A549 (cell line): ENCODE measurements at regions not wholly inside any gene's neighbourhood (a gene's known extent, or its start where the extent isn't known, plus 50 kb on each side); places are given as distances from the start of the nearest gene placed in this dataset.

ENCODE experiments used
- JUN ChIP-seq, 2 experiments: fragments of >200 bp; sonication (Bioruptor Twin); formaldehyde crosslinking; IDR thresholded peaks; 2 replicates in 1 of 2; 3 replicates in 1 of 2; pipeline ENCODE4 v1.6.1; 2016 to 2017
- KDM5A ChIP-seq: fragments of 200-600 bp; sonication (generic); IDR thresholded peaks from 2 replicates; pipeline ENCODE4 v1.6.1; 2016; ENCODE audit warnings: antibody characterized with exemption, mild to moderate bottlenecking
- MYC ChIP-seq: IDR thresholded peaks from 2 replicates; pipeline ENCODE4 v1.6.1; 2012; ENCODE audit warnings: mild to moderate bottlenecking, inconsistent platforms, low read length, improper control_type of control experiment, borderline replicate concordance
- RCOR1 ChIP-seq: fragments of 150-350 bp; IDR thresholded peaks from 2 replicates; pipeline ENCODE4 v1.6.1; 2014; ENCODE audit warnings: antibody characterized with exemption, low read length, low read depth
- TF ChIP-seq, protein P1 (sequence below): fragments of >200 bp; sonication (Bioruptor Twin); formaldehyde crosslinking; IDR thresholded peaks from 3 replicates; pipeline ENCODE4 v1.5.1; 2016
- TF ChIP-seq, protein P2 (sequence below): fragments of 450-650 bp; IDR thresholded peaks from 2 replicates; pipeline ENCODE4 v1.6.1; 2014; ENCODE audit warnings: antibody characterized with exemption

DNA sequence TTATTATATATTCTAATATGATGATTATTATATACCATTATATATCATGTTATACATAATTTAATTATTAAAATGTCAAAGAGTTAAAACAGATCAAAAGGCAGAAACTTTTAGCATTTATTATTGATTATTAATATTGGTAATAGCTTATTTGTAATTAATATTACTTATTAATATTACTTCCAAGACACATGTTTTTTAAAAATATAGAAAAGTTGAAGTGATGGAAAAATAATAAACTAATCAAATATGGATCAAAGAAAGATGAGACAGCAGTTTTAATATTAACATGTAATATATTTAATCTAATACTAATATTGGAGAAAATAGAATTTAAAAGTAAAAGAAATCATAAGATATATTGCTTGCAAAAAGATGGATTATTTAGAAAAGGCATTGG, 154.6 kb upstream of the TAB2 start:
- TF ChIP-seq JUN (IDR thresholded peaks at IDR 0.05) (no peak), RCOR1 (no peak), KDM5A (no peak), MYC (no peak)
- TF ChIP-seq, protein P1, sequence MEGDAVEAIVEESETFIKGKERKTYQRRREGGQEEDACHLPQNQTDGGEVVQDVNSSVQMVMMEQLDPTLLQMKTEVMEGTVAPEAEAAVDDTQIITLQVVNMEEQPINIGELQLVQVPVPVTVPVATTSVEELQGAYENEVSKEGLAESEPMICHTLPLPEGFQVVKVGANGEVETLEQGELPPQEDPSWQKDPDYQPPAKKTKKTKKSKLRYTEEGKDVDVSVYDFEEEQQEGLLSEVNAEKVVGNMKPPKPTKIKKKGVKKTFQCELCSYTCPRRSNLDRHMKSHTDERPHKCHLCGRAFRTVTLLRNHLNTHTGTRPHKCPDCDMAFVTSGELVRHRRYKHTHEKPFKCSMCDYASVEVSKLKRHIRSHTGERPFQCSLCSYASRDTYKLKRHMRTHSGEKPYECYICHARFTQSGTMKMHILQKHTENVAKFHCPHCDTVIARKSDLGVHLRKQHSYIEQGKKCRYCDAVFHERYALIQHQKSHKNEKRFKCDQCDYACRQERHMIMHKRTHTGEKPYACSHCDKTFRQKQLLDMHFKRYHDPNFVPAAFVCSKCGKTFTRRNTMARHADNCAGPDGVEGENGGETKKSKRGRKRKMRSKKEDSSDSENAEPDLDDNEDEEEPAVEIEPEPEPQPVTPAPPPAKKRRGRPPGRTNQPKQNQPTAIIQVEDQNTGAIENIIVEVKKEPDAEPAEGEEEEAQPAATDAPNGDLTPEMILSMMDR, result no peak
- TF ChIP-seq, protein P2, sequence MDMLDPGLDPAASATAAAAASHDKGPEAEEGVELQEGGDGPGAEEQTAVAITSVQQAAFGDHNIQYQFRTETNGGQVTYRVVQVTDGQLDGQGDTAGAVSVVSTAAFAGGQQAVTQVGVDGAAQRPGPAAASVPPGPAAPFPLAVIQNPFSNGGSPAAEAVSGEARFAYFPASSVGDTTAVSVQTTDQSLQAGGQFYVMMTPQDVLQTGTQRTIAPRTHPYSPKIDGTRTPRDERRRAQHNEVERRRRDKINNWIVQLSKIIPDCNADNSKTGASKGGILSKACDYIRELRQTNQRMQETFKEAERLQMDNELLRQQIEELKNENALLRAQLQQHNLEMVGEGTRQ, result no peak
